ENCODE measurements at regions not wholly inside any gene's neighbourhood (a gene's known extent, or its start where the extent isn't known, plus 50 kb on each side); places are given as distances from the start of the nearest gene placed in this dataset.
A peak's percentile ranks its signal among the peaks of the same experiment; 100 is the strongest.

- Histone ChIP-seq H2AFZ (replicated peaks; ENCODE audit: low read length, poor library complexity) (no peak overlapping the region), H4K91ac (ENCODE audit: insufficient read depth, low read depth, low read length) (no peak overlapping the region), H3K36me3 (ENCODE audit: control insufficient read depth, insufficient read depth, low read length) (no peaks in the 10 kb centered on the region), H3K4me3 (ENCODE audit: insufficient read depth, low read depth, low read length) (no peak overlapping the region), H2BK5ac (ENCODE audit: low read depth, low read length, poor library complexity, severe bottlenecking) (no peak overlapping the region), H3K27me3 (ENCODE audit: control insufficient read depth, insufficient read depth, low read length) (peaks cover 13% of the 10 kb centered on the region), H2BK120ac (ENCODE audit: low read depth, low read length) (no peak overlapping the region), H2BK15ac (ENCODE audit: low read depth, low read length) (no peak overlapping the region), H3K9me3 (ENCODE audit: control insufficient read depth, insufficient read depth, low read length) (0 out of 2 replicates have a peak, but pooled peaks cover 2% of the 10 kb centered on the region), H3K18ac (ENCODE audit: low read depth, low read length) (no peak overlapping the region), H3K23ac (ENCODE audit: low read depth, low read length) (no peak overlapping the region), H3K56ac (ENCODE audit: extremely low read depth, insufficient read depth, low read length) (no peak overlapping the region), H2BK20ac (ENCODE audit: low read depth, low read length) (no peak overlapping the region), H4K8ac (ENCODE audit: low read depth in 2 of 2, low read length in 2 of 2) (no peak overlapping the region), H2AK9ac (replicated peaks; ENCODE audit: low read depth, low read length, poor library complexity) (no peak overlapping the region), H3K79me1 (ENCODE audit: low read depth in 1 of 2, low read length in 2 of 2) (no peaks in the 10 kb centered on the region), H3K9me1 (ENCODE audit: insufficient read depth, low read length) (0 out of 2 replicates have a peak, but pooled peaks cover 2% of the 10 kb centered on the region), H3K4ac (ENCODE audit: low read depth, low read length) (no peak overlapping the region), H3K4me2 (ENCODE audit: low read depth, low read length) (no peak overlapping the region), H3K4me1 (ENCODE audit: control insufficient read depth, insufficient read depth, low read length) (no peaks in the 10 kb centered on the region), H3K14ac (replicated peaks; ENCODE audit: low read depth, low read length) (no peak overlapping the region), H3K27ac (ENCODE audit: insufficient read depth, low read length) (no peak overlapping the region), H3K9ac (ENCODE audit: low read depth, low read length) (no peak overlapping the region), H4K20me1 (ENCODE audit: insufficient read depth, low read length) (no peaks in the 10 kb centered on the region), H4K5ac (ENCODE audit: low read depth, low read length) (no peak overlapping the region), H2AK5ac (ENCODE audit: low read depth, low read length) (no peak overlapping the region)
- BruUV-seq (replicated peaks), result no TSS peak
- ATAC-seq (ENCODE audit: low read depth) (no peak), DNase-seq (no peak)
- dilution Hi-C loops (cut with HindIII; ENCODE audit: low sequenced_read_pairs, unreplicated experiment), result no loop called here
- WGBS, 2 experiments (ENCODE audit: extremely low coverage in 2 of 2, insufficient read length in 1 of 2), result 100% methylated on average over 1 of the region's 5 CpGs; no CpG with 5 or more reads in 1 of the 2 experiments
- POLR2A ChIA-PET (ENCODE audit: unreplicated experiment), result no interaction called here
- TF ChIP-seq CEBPB (IDR thresholded peaks at IDR 0.05; ENCODE audit: low read depth, low read length) (0 out of 2 replicates have a peak, but pooled peaks have one; percentile 21), MAFK (IDR thresholded peaks at IDR 0.05; ENCODE audit: low read depth, low read length) (no peak)
- intact Hi-C loops (cut with micrococcal nuclease), result no loop called here
- in situ Hi-C loops (cut with MboI; ENCODE audit: low sequenced_read_pairs), result no loop called here
- CTCF ChIA-PET, result no interaction called here
Observed at GRCh38 chr18:22257022-22257543, 87.7 kb downstream of the GATA6 start.

All from IMR-90 (cell line).